Astrocyte of the spinal cord (primary cell): ENCODE measurements at regions not wholly inside any gene's neighbourhood (a gene's known extent, or its start where the extent isn't known, plus 50 kb on each side); places are given as distances from the start of the nearest gene placed in this dataset.

Source experiments
- DNase-seq: peaks from one replicate; pipeline ENCODE4 v3.0.0; 2011; ENCODE audit warnings: low read depth, low spot score
- H3K4me3 ChIP-seq: 2 replicates; pipeline ENCODE4 v1.5.1; 2011; ENCODE audit warnings: low read depth, mild to moderate bottlenecking, low read length, moderate library complexity
- CTCF ChIP-seq: IDR thresholded peaks from 2 replicates; pipeline ENCODE4 v1.5.1; 2012; ENCODE audit warnings: low read depth, mild to moderate bottlenecking, low read length, inconsistent platforms
- in situ Hi-C: cut with HindIII; loops from 2 replicates; pipeline ENCODE4 v1.10.0; 2017; ENCODE audit warnings: low sequenced_read_pairs

GRCh38 chr12:78430551-78430950 lies 434.0 kb upstream of the SYT1 start:
- in situ Hi-C loops, result no loop called here
- no peak for TF ChIP-seq CTCF
- no peak overlapping the region for H3K4me3 ChIP-seq
- no peak for DNase-seq

DNA sequence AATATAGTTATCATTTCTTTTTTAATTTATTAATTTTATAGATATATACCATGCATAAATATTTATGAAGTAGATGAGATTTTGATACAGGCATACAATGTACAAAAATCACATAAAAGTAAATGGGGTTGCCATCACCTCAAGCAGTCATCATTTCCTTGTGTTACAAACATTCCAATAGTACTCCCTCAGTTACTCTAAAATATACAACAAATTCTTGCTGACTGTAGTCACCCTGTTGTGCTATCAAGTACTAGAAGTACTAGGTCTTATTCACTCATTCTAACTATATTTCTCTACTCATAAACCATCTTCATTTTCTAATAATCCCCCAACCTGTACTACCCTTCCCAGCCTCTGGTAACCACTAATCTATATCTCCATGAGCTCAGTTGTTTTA lies 432.6 kb upstream of the SYT1 start:
- no peak for TF ChIP-seq CTCF
- peak; percentile 9 for DNase-seq
- H3K4me3 ChIP-seq, result no peak overlapping the region
- in situ Hi-C loops, result no loop called here

- H3K4me3 ChIP-seq, result no peak overlapping the region
- DNase-seq, result no peak
- no peak for TF ChIP-seq CTCF
- in situ Hi-C loops, result no loop called here
Measured at GRCh38 chr12:78439666-78440065, 424.9 kb upstream of the SYT1 start.

DNA sequence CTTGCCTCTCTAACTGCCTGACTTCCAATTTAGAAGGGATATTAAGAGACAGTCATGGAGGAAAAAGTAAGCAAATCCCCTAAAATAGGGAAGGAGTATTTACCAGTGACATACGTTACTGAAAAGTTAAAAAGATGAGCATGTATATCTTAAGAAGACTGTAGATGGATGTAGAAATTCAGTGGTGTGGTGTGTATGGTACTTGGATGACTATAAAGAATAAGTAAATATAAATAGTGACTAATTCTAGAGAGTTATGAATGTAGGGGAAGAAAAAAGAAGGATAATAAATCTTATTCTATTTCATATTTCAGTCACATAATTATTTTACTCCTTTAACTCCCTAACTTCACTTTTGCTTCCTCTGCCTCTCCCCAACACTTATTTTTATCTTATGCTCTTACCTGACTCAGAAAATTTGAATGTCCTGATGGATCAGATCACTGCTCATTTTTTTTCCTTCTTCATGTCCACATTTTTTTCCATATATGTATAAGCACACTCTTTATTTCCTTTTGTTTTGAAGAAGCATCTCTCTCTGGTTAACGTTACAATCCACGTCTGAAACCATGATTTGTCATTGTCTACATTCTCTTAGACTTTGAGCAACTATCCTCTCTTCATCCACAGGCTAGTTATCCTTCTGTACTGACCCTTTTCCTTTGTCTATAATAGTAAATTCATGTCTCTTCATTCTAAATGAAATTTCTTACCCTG lies 422.7 kb upstream of the SYT1 start:
- in situ Hi-C loops, result no loop called here
- H3K4me3 ChIP-seq, result no peak overlapping the region
- DNase-seq, result no peak
- TF ChIP-seq CTCF, result no peak

- DNase-seq, result peak; percentile 20
- no peak for TF ChIP-seq CTCF
- in situ Hi-C loops, result no loop called here
- H3K4me3 ChIP-seq, result no peak overlapping the region
Measured at GRCh38 chr12:78442454-78442801, 422.1 kb upstream of the SYT1 start.

DNA sequence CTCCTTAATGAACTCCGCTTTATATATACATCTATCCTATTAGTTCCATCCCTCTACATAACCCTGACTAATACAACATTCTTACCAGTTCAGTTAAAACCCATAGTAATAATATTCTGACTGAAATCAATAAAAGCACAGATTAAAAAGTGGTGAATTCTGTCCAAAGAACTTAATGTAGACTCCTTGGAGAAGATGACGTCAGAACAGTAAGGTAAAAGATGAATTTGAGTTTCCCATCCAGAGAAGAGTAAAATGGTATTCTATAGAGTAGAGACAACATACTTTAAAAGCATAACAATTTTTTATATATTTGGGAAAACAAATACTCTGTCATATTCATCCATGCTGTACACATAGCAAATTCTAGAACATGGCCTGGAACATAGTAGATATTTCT lies 418.0 kb upstream of the SYT1 start:
- no peak for TF ChIP-seq CTCF
- no peak overlapping the region for H3K4me3 ChIP-seq
- DNase-seq, result no peak
- in situ Hi-C loops, result no loop called here
